Fibroblast of lung (primary cell): ENCODE measurements at regions not wholly inside any gene's neighbourhood (a gene's known extent, or its start where the extent isn't known, plus 50 kb on each side); places are given as distances from the start of the nearest gene placed in this dataset.

Experiments
- DNase-seq, 2 donors: peaks; one replicate each; pipeline versions ENCODE4 v3.0.0 to v3.0.0-alpha.2; 2010; ENCODE audit warnings: low read depth in 2 of 2
- H2AFZ ChIP-seq: 2 replicates; pipeline ENCODE4 v1.5.1; 2012; ENCODE audit warnings: low read length, control low read depth, inconsistent platforms
- H3K27ac ChIP-seq: 2 replicates; pipeline ENCODE4 v1.5.1; 2011; ENCODE audit warnings: low read length, control low read depth; ENCODE audit not compliant: insufficient read depth
- H3K27me3 ChIP-seq: 2 replicates; pipeline ENCODE4 v1.5.1; 2011; ENCODE audit warnings: mild to moderate bottlenecking, low read length; ENCODE audit not compliant: control insufficient read depth, insufficient read depth
- H3K36me3 ChIP-seq: 2 replicates; pipeline ENCODE4 v1.5.1; 2011; ENCODE audit warnings: low read length; ENCODE audit not compliant: control insufficient read depth, insufficient read depth
- H3K4me1 ChIP-seq: 2 replicates; pipeline ENCODE4 v1.5.1; 2011; ENCODE audit warnings: low read length; ENCODE audit not compliant: control insufficient read depth, insufficient read depth; ENCODE audit errors: extremely low read depth
- H3K4me2 ChIP-seq: 2 replicates; pipeline ENCODE4 v1.5.1; 2011; ENCODE audit warnings: low read length, control low read depth; ENCODE audit not compliant: insufficient read depth; ENCODE audit errors: extremely low read depth
- H3K4me3 ChIP-seq, 4 experiments: fragments of 200-600 bp in 1 of 4; sonication (generic) in 1 of 4; replicated peaks in 1 of 4; 2 replicates each; pipeline ENCODE4 v1.5.1; 2011 to 2016; ENCODE audit warnings: low read length in 4 of 4, low read depth in 3 of 4, mild to moderate bottlenecking in 3 of 4, control low read depth in 2 of 4, inconsistent platforms in 1 of 4, mixed read lengths in 1 of 4; ENCODE audit not compliant: insufficient read depth in 1 of 4; ENCODE audit errors: control extremely low read depth in 1 of 4
- H3K79me2 ChIP-seq: 2 replicates; pipeline ENCODE4 v1.5.1; 2012; ENCODE audit warnings: mild to moderate bottlenecking, low read length, inconsistent platforms; ENCODE audit not compliant: control insufficient read depth, insufficient read depth
- H3K9ac ChIP-seq: 2 replicates; pipeline ENCODE4 v1.5.1; 2011; ENCODE audit warnings: mild to moderate bottlenecking, low read length, control low read depth; ENCODE audit not compliant: insufficient read depth
- H3K9me3 ChIP-seq: 2 replicates; pipeline ENCODE4 v1.5.1; 2012; ENCODE audit warnings: low read depth, low read length; ENCODE audit not compliant: control insufficient read depth, insufficient read depth
- H4K20me1 ChIP-seq: 2 replicates; pipeline ENCODE4 v1.5.1; 2011; ENCODE audit warnings: low read length; ENCODE audit not compliant: control insufficient read depth, insufficient read depth; ENCODE audit errors: extremely low read depth
- EZH2 ChIP-seq: IDR thresholded peaks from 2 replicates; pipeline ENCODE4 v1.5.1; 2012; ENCODE audit warnings: low read length, control low read depth, mild to moderate bottlenecking; ENCODE audit errors: missing control alignments
- TF ChIP-seq, protein P1 (sequence below), 2 donors: IDR thresholded peaks in 1 of 2; conservative IDR thresholded peaks in 1 of 2; 1 replicate in 1 of 2; 2 replicates in 1 of 2; pipeline ENCODE4 v1.5.1; 2011 to 2012; ENCODE audit warnings: low read length in 2 of 2, control low read depth in 1 of 2, inconsistent platforms in 1 of 2, low read depth in 1 of 2, mild to moderate bottlenecking in 1 of 2

DNA sequence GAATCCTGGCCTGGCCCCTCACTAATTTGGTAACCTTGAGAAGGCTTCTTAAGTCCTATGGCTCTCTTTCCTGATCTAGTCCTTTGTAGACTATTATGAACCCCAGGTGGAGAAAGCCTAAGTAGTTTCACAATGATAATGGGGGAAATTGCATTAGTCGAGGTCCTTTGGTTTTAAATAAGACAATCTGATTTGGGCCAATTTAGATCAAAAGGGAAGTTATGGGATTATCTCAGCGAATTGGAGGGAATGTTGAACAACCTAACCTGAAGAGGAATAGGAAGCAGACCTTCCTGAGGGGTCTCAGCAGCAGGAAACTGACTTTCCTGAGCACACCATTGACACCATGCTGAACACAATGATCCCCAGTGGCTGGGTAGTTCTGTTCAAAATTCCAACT, 331.5 kb downstream of the PRDM5 start:
- no peak overlapping the region for H3K27ac ChIP-seq
- no peaks in the 10 kb centered on the region for H3K79me2 ChIP-seq
- no peak overlapping the region for H3K4me2 ChIP-seq
- H3K9ac ChIP-seq, result no peak overlapping the region
- no peaks in the 10 kb centered on the region for H4K20me1 ChIP-seq
- no peaks in the 10 kb centered on the region for H3K27me3 ChIP-seq
- H3K9me3 ChIP-seq, result no peaks in the 10 kb centered on the region
- H3K36me3 ChIP-seq, result no peaks in the 10 kb centered on the region
- no peak for DNase-seq
- H2AFZ ChIP-seq, result no peak overlapping the region
- H3K4me3 ChIP-seq, result no peak overlapping the region
- no peaks in the 10 kb centered on the region for H3K4me1 ChIP-seq
- TF ChIP-seq, protein P1, sequence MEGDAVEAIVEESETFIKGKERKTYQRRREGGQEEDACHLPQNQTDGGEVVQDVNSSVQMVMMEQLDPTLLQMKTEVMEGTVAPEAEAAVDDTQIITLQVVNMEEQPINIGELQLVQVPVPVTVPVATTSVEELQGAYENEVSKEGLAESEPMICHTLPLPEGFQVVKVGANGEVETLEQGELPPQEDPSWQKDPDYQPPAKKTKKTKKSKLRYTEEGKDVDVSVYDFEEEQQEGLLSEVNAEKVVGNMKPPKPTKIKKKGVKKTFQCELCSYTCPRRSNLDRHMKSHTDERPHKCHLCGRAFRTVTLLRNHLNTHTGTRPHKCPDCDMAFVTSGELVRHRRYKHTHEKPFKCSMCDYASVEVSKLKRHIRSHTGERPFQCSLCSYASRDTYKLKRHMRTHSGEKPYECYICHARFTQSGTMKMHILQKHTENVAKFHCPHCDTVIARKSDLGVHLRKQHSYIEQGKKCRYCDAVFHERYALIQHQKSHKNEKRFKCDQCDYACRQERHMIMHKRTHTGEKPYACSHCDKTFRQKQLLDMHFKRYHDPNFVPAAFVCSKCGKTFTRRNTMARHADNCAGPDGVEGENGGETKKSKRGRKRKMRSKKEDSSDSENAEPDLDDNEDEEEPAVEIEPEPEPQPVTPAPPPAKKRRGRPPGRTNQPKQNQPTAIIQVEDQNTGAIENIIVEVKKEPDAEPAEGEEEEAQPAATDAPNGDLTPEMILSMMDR (conservative IDR thresholded peaks at IDR 0.05 in 1 of 2, IDR thresholded peaks at IDR 0.05 in 1 of 2; ENCODE audit: low read depth in 1 of 2, low read length in 2 of 2), result no peak
- TF ChIP-seq EZH2, result no peak

DNA sequence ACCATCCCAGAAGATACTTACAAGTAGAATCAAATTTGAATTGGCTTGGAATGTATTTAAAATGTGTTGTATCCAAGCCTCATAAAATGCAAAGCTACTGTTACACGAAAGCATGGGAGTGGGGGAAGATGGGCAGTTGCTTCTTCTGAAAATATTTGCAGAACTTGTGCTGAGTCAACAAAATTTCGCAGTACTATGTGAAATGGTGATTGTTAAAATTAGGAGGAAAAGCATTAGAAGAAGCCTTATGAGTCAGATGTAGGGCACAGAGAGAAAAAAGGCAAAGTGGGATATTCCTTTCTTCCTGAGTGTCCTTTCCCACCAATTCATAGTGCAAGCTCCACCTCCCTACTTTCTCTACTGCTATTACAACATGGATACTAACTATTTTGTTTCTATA, 332.7 kb downstream of the PRDM5 start:
- no peaks in the 10 kb centered on the region for H3K9me3 ChIP-seq
- TF ChIP-seq, protein P1 (conservative IDR thresholded peaks at IDR 0.05 in 1 of 2, IDR thresholded peaks at IDR 0.05 in 1 of 2; ENCODE audit: low read depth in 1 of 2, low read length in 2 of 2), result no peak
- TF ChIP-seq EZH2, result no peak
- H3K4me3 ChIP-seq, result no peak overlapping the region
- no peak overlapping the region for H3K9ac ChIP-seq
- no peaks in the 10 kb centered on the region for H3K79me2 ChIP-seq
- H2AFZ ChIP-seq, result no peak overlapping the region
- DNase-seq, result no peak
- H3K4me1 ChIP-seq, result no peaks in the 10 kb centered on the region
- no peaks in the 10 kb centered on the region for H4K20me1 ChIP-seq
- H3K36me3 ChIP-seq, result no peaks in the 10 kb centered on the region
- H3K4me2 ChIP-seq, result no peak overlapping the region
- H3K27ac ChIP-seq, result no peak overlapping the region
- H3K27me3 ChIP-seq, result no peaks in the 10 kb centered on the region

DNA sequence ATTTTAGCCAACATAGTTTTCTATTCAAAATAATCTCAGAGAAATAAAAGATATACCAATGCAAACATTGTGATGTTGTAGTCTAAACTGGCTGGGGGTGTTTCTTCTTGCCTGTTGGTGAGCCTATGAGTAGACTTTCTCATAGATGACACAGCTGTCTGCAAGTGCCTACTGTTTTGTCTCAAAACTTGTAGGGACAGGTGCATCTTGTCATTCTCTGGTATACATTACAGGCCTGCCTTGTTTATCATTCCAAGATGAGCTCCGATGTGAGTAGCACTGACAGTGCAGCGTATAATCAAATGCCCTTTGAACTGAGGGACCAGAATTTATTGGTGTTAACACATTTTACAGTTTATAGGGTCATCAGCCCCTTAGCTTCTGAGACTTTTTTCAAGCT, 353.8 kb downstream of the PRDM5 start:
- Histone ChIP-seq H4K20me1 (no peaks in the 10 kb centered on the region), H3K27ac (no peak overlapping the region), H3K9me3 (no peaks in the 10 kb centered on the region), H2AFZ (no peak overlapping the region), H3K79me2 (no peaks in the 10 kb centered on the region), H3K4me2 (no peak overlapping the region), H3K9ac (no peak overlapping the region), H3K4me3 (no peak overlapping the region), H3K36me3 (no peaks in the 10 kb centered on the region), H3K4me1 (no peaks in the 10 kb centered on the region), H3K27me3 (no peaks in the 10 kb centered on the region)
- TF ChIP-seq EZH2, result no peak
- TF ChIP-seq, protein P1 (conservative IDR thresholded peaks at IDR 0.05 in 1 of 2, IDR thresholded peaks at IDR 0.05 in 1 of 2; ENCODE audit: low read depth in 1 of 2, low read length in 2 of 2), result no peak
- no peak for DNase-seq
